Natural killer cell (primary cell): ENCODE measurements at regions not wholly inside any gene's neighbourhood (a gene's known extent, or its start where the extent isn't known, plus 50 kb on each side); places are given as distances from the start of the nearest gene placed in this dataset.

Experiments used
- ATAC-seq, 3 donors: fragments of 150-1000 bp in 2 of 3; fragments of 200-7000 bp in 1 of 3; cut with Tn5 transposase; 1 replicate in 1 of 3; 2 replicates in 2 of 3; pipeline ENCODE4 v1.10.0; 2021; ENCODE audit warnings: mild to moderate bottlenecking in 2 of 3, moderate library complexity in 2 of 3
- DNase-seq, 2 donors: peaks; one replicate each; pipeline versions ENCODE4 v3.0.0 to v3.0.0-alpha.2; 2013 to 2021; ENCODE audit warnings: mixed read lengths in 1 of 2
- H3K27ac ChIP-seq: one replicate; pipeline ENCODE4 v1.5.1; 2013; ENCODE audit warnings: mild to moderate bottlenecking, low read length
- H3K27me3 ChIP-seq: one replicate; pipeline ENCODE4 v1.6.1; 2013; ENCODE audit warnings: low read length; ENCODE audit not compliant: control insufficient read depth, insufficient read depth
- H3K36me3 ChIP-seq: one replicate; pipeline ENCODE4 v1.6.1; 2013; ENCODE audit warnings: low read length; ENCODE audit not compliant: control insufficient read depth, insufficient read depth
- H3K4me1 ChIP-seq: one replicate; pipeline ENCODE4 v1.6.1; 2013; ENCODE audit warnings: low read length; ENCODE audit not compliant: control insufficient read depth, insufficient read depth
- H3K4me3 ChIP-seq: one replicate; pipeline ENCODE4 v1.5.1; 2013; ENCODE audit warnings: low read length
- H3K9me3 ChIP-seq: one replicate; pipeline ENCODE4 v1.6.1; 2013; ENCODE audit warnings: low read length; ENCODE audit not compliant: control insufficient read depth, insufficient read depth
- H3K27ac Mint-ChIP-seq, 2 donors: one replicate each; pipeline ENCODE4 v1.8.0; 2022; ENCODE audit warnings: mild to moderate bottlenecking in 2 of 2, mixed read lengths in 2 of 2, moderate library complexity in 1 of 2
- H3K27me3 Mint-ChIP-seq, 2 donors: one replicate each; pipeline ENCODE4 v1.8.0; 2022; ENCODE audit warnings: low read depth in 2 of 2, mixed read lengths in 2 of 2
- H3K36me3 Mint-ChIP-seq: one replicate; pipeline ENCODE4 v1.8.0; 2022; ENCODE audit warnings: mixed read lengths
- H3K4me1 Mint-ChIP-seq, 2 donors: one replicate each; pipeline ENCODE4 v1.8.0; 2022; ENCODE audit warnings: mixed read lengths in 2 of 2
- H3K4me3 Mint-ChIP-seq: one replicate; pipeline ENCODE4 v1.8.0; 2022; ENCODE audit warnings: mild to moderate bottlenecking, moderate library complexity, mixed read lengths
- H3K9me3 Mint-ChIP-seq, 2 donors: one replicate each; pipeline ENCODE4 v1.8.0; 2022; ENCODE audit warnings: mixed read lengths in 2 of 2
- CTCF ChIP-seq: fragments of 200-600 bp; IDR thresholded peaks from one replicate; pipeline ENCODE4 v1.8.0; 2022; ENCODE audit warnings: antibody characterized with exemption
- WGBS: methylation state at CpG from one replicate; pipeline ENCODE4 v1.1.7; 2013; ENCODE audit warnings: missing lambda C conversion rate; ENCODE audit not compliant: insufficient coverage; 5-methylcytosine and 5-hydroxymethylcytosine counted together
- intact Hi-C: fragments of 100-400 bp; cut with micrococcal nuclease; formaldehyde crosslinking; loops from one replicate; pipeline ENCODE4 v1.14.2; 2022

GRCh38 chr15:38074029-38074428, 139.6 kb downstream of the TMCO5A start:
- Mint-ChIP-seq H3K4me3 (no peak overlapping the region), H3K9me3 (no peaks in the 10 kb centered on the region), H3K27ac (no peak overlapping the region), H3K27me3 (peaks cover 17 to 47% of the 10 kb centered on the region in 2 donors), H3K4me1 (peaks cover 25 to 27% of the 10 kb centered on the region in 2 donors), H3K36me3 (no peaks in the 10 kb centered on the region)
- ATAC-seq (no peak), DNase-seq (no peak)
- no peak for TF ChIP-seq CTCF
- H3K9me3 ChIP-seq: no peaks in the 10 kb centered on the region
- H3K27me3 ChIP-seq: no peaks in the 10 kb centered on the region
- H3K4me1 ChIP-seq: peaks cover 21% of the 10 kb centered on the region
- no peak overlapping the region for H3K27ac ChIP-seq
- H3K36me3 ChIP-seq: no peaks in the 10 kb centered on the region
- WGBS: 88% methylated on average over 5 of the region's 5 CpGs
- intact Hi-C loops: no loop called here
- no peak overlapping the region for H3K4me3 ChIP-seq

GRCh38 chr15:38075466-38075865, 141.0 kb downstream of the TMCO5A start:
- H3K36me3 Mint-ChIP-seq: no peaks in the 10 kb centered on the region

GRCh38 chr15:38076786-38077185, 142.3 kb downstream of the TMCO5A start:
- H3K36me3 Mint-ChIP-seq: no peaks in the 10 kb centered on the region
- DNase-seq (no peak), ATAC-seq (no peak)
- no peak for TF ChIP-seq CTCF
- intact Hi-C loops: no loop called here
- Histone ChIP-seq H3K27me3 (no peaks in the 10 kb centered on the region), H3K27ac (no peak overlapping the region), H3K4me3 (no peak overlapping the region), H3K4me1 (peaks cover 14% of the 10 kb centered on the region), H3K9me3 (no peaks in the 10 kb centered on the region), H3K36me3 (no peaks in the 10 kb centered on the region)
- H3K4me1 Mint-ChIP-seq: peaks cover 14% of the 10 kb centered on the region in 2 donors
- no peak overlapping the region for H3K4me3 Mint-ChIP-seq
- WGBS: 64% methylated on average over 10 of the region's 10 CpGs
- H3K27ac Mint-ChIP-seq: no peak overlapping the region
- no peaks in the 10 kb centered on the region for H3K9me3 Mint-ChIP-seq
- H3K27me3 Mint-ChIP-seq: peaks cover 17 to 26% of the 10 kb centered on the region in 2 donors

More at GRCh38 chr15:38075466-38075865, 141.0 kb downstream of the TMCO5A start:
- Histone ChIP-seq H3K36me3 (no peaks in the 10 kb centered on the region), H3K4me1 (peaks cover 18% of the 10 kb centered on the region), H3K9me3 (no peaks in the 10 kb centered on the region), H3K27ac (no peak overlapping the region), H3K27me3 (no peaks in the 10 kb centered on the region), H3K4me3 (no peak overlapping the region)
- no peak for TF ChIP-seq CTCF
- WGBS: 95% methylated on average over 5 of the region's 5 CpGs
- no peaks in the 10 kb centered on the region for H3K9me3 Mint-ChIP-seq
- H3K27ac Mint-ChIP-seq: no peak overlapping the region
- no peak overlapping the region for H3K4me3 Mint-ChIP-seq
- no peak for ATAC-seq
- peaks cover 17 to 34% of the 10 kb centered on the region in 2 donors for H3K27me3 Mint-ChIP-seq
- peaks cover 17 to 19% of the 10 kb centered on the region in 2 donors for H3K4me1 Mint-ChIP-seq
- DNase-seq: no peak
- intact Hi-C loops: no loop called here

GRCh38 chr15:38079236-38079635, 144.8 kb downstream of the TMCO5A start:
- Mint-ChIP-seq H3K4me3 (no peak overlapping the region), H3K4me1 (peaks cover 8 to 9% of the 10 kb centered on the region in 2 donors)

More at GRCh38 chr15:38079236-38079635, 144.8 kb downstream of the TMCO5A start:
- Histone ChIP-seq H3K27me3 (no peaks in the 10 kb centered on the region), H3K4me1 (peaks cover 3% of the 10 kb centered on the region), H3K9me3 (no peaks in the 10 kb centered on the region), H3K36me3 (no peaks in the 10 kb centered on the region), H3K27ac (no peak overlapping the region), H3K4me3 (no peak overlapping the region)
- DNase-seq (no peak), ATAC-seq (no peak)
- no peak for TF ChIP-seq CTCF
- Mint-ChIP-seq H3K36me3 (no peaks in the 10 kb centered on the region), H3K27ac (no peak overlapping the region), H3K27me3 (peaks cover 9 to 18% of the 10 kb centered on the region in 2 donors), H3K9me3 (no peaks in the 10 kb centered on the region)
- intact Hi-C loops: no loop called here
- 91% methylated on average over 4 of the region's 5 CpGs for WGBS
